HG03039 (cell line): ENCODE measurements at regions not wholly inside any gene's neighbourhood (a gene's known extent, or its start where the extent isn't known, plus 50 kb on each side); places are given as distances from the start of the nearest gene placed in this dataset.
"Not testable (repeated sequence)": the region's sequence is repeated elsewhere in the genome, so short reads cannot be mapped to it uniquely, and the experiment has no call there.

Source experiments
- ATAC-seq: cut with Tn5 transposase; IDR thresholded peaks from one replicate; pipeline ENCODE4 v1.9.1; 2021; ENCODE audit warnings: mild to moderate bottlenecking, moderate library complexity; ENCODE audit not compliant: unreplicated experiment

GRCh38 chr22:48929276-48929790 is 898.3 kb downstream of the BRD1 start:
- ATAC-seq: no peak

DNA sequence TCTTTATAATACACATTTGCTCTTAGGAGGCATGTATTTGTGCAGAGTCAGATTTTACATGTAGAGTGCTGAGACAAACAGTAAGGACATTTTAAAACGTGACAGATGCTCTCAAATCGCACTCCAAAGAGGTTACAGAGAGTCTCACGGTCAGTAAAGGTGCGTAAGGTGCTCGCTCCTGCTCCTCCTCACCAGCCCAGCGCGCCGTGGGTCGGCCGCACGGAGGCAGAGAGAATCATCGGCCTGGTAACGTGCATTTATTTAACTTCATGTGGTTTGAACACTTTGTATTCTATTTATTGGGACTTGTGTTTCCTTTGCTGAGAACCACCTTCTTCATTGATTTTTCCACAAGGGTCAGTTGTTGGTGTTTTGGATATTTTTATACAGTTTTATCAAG is 900.1 kb downstream of the BRD1 start:
- no peak for ATAC-seq

- no peak for ATAC-seq
These were observed 901.0 kb downstream of the BRD1 start for GRCh38 chr22:48926643-48927042.

GRCh38 chr22:48926136-48926535 is 901.5 kb downstream of the BRD1 start:
- ATAC-seq: no peak

DNA sequence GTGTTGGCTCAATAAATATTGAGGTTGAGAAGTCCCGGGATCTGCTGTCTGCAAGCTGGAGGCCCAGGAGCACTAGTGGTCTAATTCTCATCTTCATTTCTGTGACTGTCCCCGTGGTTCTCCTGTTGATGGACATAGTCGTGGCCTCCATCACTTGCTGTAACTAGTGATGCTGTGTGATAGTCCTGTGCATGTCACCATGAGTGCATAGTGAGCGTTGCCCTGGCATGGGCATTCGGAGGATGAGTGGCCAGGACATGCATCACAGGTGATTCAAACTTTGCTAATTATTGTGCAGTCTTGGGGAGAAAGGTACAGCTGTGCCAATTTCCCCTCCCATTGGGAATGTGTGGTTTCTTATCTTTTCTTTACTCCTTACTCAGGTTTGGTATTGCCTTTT is 902.2 kb downstream of the BRD1 start:
- no peak for ATAC-seq

DNA sequence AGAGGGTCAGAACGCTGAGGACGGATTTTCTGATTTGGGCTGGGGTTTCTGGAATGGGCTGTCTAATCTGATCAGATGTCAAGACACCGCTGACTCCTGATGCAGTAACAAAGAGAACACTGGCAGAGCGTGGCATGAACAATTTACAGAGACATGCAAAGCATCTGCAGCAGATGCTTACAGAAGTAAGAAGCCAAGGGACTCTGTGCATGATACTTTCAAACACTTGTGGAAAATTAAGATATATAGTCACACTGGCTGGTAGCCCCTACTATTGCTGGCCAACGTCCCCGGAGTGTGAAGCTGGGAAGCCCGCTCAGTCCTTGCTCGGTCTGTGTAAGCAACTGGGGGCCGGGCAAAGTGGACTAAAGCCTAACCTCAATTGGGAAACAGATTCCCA is 903.7 kb downstream of the BRD1 start:
- ATAC-seq: no peak

DNA sequence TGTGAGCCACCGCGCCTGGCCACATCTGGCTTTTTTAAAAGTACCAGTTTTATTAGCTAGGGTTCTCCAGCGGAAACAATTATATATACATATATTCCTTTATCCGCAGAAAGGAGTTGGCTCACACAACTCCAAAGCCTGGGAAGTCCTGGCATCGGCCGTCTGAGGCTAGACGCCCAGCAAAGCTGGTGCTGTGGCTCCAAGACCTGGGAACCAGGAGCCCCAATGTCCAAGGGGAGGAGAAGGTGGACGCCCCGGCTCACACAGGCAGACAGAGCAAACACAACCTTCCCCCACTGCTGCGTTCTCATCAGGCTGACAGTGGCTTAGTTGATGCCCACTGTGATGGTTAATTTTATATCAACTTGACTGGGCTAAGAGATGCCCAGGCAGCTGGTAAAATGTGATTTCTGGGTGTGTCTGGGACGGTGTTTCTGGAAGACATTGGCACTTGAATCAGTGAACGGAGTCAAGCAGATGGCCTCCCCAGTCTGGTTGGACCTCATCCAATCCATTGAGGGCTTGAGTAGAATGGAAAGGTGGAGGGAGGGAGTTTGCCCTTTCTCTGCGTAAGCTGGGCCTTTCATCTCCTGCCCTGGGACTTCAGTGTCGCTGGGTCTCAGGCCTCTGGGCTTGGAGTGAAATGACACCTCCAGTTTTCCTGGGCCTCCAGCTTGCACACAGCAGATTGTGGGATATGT is 904.4 kb downstream of the BRD1 start:
- ATAC-seq: no peak

DNA sequence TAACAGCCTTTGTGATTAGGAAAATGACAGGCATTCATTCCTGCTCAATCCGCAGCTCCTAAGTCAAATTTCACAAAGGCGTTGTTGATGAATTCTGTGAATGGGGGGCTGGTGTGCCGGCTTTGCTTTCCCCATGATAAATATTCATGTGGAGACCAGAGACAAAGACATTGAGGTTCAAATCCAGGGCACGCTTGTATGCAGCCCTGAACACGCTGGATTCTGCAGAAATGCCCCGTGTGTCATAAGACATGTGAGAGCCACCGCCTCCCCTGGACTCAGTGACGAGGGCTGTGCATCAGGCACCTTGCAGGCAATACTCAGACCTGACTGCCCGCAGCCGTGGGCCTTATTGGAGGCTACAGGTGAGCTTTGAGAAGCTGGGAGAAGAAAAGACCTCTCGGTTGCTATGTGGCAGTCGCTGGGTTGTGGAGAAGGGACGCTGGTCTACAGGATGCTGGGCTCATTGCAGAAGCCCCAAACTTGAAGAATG is 906.2 kb downstream of the BRD1 start:
- no peak for ATAC-seq

DNA sequence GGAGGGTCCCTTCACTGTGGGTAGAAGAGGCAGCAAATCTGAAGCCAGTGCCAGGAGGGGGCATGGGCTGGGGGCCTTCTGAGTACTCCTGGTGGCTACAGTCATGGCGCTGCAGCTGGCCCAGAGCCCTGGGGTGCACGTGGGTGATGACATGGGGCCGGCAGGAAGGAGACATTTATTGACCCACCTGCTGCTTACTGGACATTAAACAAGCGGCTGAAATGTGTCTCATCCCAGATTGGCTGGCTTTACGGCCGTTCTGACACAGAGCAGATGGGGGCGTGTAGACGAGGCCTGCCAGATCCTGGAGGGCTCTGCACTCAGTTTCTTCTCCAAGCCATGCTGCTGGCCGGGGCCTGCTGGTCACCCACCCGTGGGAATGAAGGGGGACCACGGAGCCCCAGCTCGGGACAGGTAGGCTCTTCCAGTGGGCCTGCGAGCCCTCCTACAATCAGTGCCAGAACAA is 906.9 kb downstream of the BRD1 start:
- no peak for ATAC-seq

DNA sequence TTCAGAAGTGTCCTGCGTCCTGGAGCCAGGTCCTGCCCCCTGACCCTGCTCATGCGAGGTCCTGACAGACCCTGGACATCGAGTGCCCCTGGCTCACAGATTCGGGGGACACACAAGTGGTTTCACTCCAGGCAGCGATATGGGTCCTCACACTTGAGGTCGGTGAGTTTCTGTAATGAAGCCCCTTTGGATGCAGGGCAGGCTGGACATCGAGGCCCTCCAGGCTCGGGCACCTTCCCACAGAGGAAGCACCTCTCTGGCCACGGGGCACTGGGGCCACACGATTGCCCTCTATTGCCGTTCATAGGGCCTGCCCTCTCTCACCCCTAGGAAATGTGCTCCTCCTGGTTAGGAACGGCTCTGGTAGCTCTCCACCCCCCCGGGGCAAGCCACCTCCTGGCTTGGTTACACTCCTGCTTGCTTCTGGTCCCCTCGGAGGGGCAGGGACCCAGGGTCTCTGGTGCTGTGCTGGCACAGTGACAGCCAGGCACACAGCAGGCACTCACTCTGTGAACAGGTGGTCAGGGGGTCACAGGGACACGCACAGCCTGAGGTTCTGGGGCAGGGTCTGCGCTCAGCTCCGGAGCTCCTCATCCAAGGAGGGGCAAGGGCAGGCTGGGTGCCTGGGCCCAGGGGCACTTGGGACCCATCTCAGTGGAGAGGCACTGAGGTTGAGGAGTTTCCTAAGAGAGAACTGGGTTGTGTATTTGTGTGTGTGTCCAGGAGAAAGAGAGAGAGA is 907.7 kb downstream of the BRD1 start:
- ATAC-seq: no peak

DNA sequence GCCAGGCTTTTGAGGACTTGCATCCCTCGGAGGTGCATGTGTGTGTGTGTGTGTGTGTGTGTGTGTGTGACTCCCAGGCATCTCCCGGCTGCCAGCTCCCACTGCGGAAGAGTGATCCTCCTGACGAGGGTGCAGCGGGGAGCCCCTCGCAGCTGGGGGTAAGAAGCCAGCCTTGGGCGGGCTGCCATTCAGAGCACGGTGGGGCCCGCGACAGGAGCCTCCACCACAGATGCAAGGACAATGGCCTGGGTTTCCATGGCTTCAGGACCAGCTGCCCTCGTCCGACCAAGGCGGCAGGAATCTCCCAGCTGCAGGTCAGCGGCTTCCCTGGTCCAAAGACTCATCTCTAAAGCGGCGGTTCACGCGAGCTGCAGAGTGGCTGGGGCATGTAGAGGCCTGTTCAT is 908.5 kb downstream of the BRD1 start:
- no peak for ATAC-seq

GRCh38 chr22:48918585-48919186 is 909.0 kb downstream of the BRD1 start:
- ATAC-seq: no peak

DNA sequence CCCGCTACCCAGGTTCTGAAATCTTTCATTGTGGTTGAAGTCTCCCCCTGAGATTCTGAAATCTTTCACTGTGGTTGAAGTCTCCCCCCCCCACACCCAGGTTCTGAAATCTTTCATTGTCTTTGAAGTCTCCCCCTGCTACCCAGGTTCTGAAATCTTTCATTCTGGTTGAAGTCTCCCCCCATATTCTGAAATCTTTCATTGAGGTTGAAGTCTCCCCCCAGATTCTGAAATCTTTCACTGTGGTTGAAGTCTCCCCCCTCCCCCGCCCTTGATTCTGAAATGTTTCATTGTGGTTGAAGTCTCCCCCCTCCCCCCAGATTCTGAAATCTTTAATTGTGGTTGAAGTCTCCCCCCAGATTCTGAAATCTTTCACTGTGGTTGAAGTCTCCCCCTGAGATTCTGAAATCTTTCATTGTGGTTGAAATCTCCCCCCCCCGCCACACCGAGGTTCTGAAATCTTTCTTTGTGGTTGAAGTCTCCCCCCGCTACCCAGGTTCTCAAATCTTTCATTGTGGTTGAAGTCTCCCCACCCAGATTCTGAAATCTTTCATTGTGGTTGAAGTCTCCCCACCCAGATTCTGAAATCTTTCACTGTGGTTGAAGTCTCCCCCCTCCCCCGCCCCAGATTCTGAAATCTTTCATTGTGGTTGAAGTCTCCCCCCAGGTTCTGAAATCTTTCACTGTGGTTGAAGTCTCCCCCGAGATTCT is 915.2 kb downstream of the BRD1 start:
- ATAC-seq: not testable (repeated sequence)

DNA sequence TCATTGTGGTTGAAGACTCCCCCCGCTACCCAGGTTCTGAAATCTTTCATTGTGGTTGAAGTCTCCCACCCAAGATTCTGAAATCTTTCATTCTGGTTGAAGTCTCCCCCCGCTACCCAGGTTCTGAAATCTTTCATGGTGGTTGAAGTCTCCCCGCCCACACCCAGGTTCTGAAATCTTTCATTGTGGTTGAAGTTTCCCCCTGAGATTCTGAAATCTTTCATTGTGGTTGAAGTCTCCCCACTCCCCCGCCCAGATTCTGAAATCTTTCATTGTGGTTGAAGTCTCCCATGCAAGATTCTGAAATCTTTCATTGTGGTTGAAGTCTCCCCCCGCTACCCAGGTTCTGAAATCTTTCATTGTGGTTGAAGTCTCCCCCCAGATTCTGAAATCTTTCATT is 916.0 kb downstream of the BRD1 start:
- ATAC-seq: not testable (repeated sequence)

GRCh38 chr22:48911067-48911466 is 916.6 kb downstream of the BRD1 start:
- not testable (repeated sequence) for ATAC-seq

DNA sequence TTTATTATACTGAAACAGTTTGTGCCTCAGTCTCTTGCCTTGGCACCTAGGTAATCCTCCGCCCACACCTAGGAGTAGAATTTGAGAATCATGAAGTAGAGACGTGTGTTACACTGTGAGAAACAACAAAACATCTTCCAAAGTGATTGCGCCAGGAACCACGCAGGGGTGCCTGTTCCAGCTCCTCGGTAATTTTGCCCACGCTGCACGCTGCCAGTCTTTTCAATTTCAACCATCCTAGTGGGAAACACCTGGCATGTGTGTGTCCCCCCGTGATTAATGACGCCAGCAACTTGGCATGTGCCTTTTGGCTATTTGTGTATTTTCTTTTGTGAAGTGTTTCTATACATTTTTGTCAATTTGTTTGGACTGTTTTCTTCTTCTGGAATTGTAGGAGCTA is 919.1 kb downstream of the BRD1 start:
- ATAC-seq: no peak

GRCh38 chr22:48907591-48907990 is 920.1 kb downstream of the BRD1 start:
- ATAC-seq: no peak

- ATAC-seq: no peak
These were observed 921.3 kb downstream of the BRD1 start for GRCh38 chr22:48906216-48906835.

DNA sequence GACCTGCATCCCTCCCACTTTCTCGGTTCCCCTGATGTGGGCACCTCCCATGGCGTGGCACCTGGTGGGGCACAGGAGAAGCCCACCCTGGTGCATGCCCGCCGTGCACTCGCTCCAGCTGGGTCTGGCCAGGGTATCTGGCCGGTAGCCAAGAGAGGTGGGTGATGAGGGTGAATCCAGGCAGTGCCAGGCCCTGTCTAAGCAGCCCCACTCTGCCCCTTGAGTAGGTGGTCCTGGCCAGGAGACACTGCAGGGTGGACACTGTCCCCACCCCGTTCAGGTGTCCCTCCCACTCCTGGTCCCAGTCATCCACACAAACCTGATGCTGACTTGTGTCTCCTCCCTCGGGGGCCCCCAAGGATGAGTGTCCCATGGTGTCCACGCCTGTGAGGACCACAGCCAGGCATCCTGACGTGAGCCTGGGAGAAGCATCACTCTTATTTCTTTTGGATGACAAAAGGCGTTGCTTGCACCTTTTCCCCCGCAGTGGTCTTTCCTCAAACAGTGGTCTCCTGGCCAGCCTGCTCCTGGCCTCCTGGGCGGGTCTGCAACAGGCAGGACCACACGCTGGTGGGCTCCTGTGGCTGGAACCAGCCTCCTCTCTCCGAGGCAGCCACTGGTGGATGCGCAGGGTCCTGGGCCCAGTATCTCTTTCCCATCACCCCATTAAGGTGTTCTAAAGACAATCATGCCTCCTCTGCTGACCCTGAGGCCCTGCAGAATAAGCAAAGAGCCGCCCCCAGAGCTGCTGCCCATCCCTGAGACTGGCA is 922.3 kb downstream of the BRD1 start:
- no peak for ATAC-seq
